Neural cell (in vitro differentiated cells): ENCODE measurements at regions not wholly inside any gene's neighbourhood (a gene's known extent, or its start where the extent isn't known, plus 50 kb on each side); places are given as distances from the start of the nearest gene placed in this dataset.

ENCODE experiments used
- H2AFZ ChIP-seq: fragments of 200-600, 300-800 bp; sonication (generic), shearing (Covaris generic); 2 replicates; pipeline ENCODE4 v1.6.0; 2014; ENCODE audit warnings: low read depth, mild to moderate bottlenecking, antibody characterized with exemption, low read length, moderate library complexity
- H3F3A ChIP-seq: fragments of 200-600 bp; shearing (Covaris generic); 2 replicates; pipeline ENCODE4 v1.6.1; 2016; ENCODE audit warnings: mild to moderate bottlenecking, moderate library complexity, mixed read lengths, antibody characterized with exemption, low read length; ENCODE audit not compliant: insufficient read depth, poor library complexity, severe bottlenecking
- H3K27ac ChIP-seq: fragments of 200-600, 300-800 bp; sonication (generic), shearing (Covaris generic); 2 replicates; pipeline ENCODE4 v1.5.1; 2014; ENCODE audit warnings: mild to moderate bottlenecking, low read length, moderate library complexity
- H3K27me3 ChIP-seq: fragments of 300-800, 200-600 bp; sonication (generic), shearing (Covaris generic); 2 replicates; pipeline ENCODE4 v1.6.0; 2014; ENCODE audit warnings: mild to moderate bottlenecking, low read depth, low read length, moderate library complexity; ENCODE audit not compliant: insufficient read depth
- H3K36me3 ChIP-seq: fragments of 300-800, 200-600 bp; sonication (generic), shearing (Covaris generic); 2 replicates; pipeline ENCODE4 v1.5.1; 2014; ENCODE audit warnings: mild to moderate bottlenecking, antibody characterized with exemption, low read length, moderate library complexity; ENCODE audit not compliant: insufficient read depth
- H3K4me2 ChIP-seq: fragments of 300-800, 200-600 bp; sonication (generic), shearing (Covaris generic); 2 replicates; pipeline ENCODE4 v1.6.0; 2014; ENCODE audit warnings: mild to moderate bottlenecking, low read length
- H3K4me3 ChIP-seq: fragments of 300-800, 200-600 bp; sonication (generic), shearing (Covaris generic); 2 replicates; pipeline ENCODE4 v1.5.1; 2014; ENCODE audit warnings: mild to moderate bottlenecking, low read length, moderate library complexity
- H3K79me2 ChIP-seq: fragments of 200-600 bp; shearing (Covaris generic); replicated peaks from 2 replicates; pipeline ENCODE4 v1.6.0; 2014; ENCODE audit warnings: mild to moderate bottlenecking, low read length, moderate library complexity; ENCODE audit not compliant: insufficient read depth
- H3K9ac ChIP-seq: fragments of 300-800, 200-600 bp; sonication (generic), shearing (Covaris generic); 2 replicates; pipeline ENCODE4 v1.6.1; 2016; ENCODE audit warnings: mild to moderate bottlenecking, low read length, mixed read lengths
- H3K9me2 ChIP-seq: fragments of 200-600 bp; shearing (Covaris generic); 2 replicates; pipeline ENCODE4 v1.6.1; 2016; ENCODE audit warnings: mild to moderate bottlenecking, low read length, mixed read lengths; ENCODE audit not compliant: insufficient read depth
- H3K9me3 ChIP-seq: fragments of 200-600, 300-800 bp; sonication (generic), shearing (Covaris generic); 2 replicates; pipeline ENCODE4 v1.6.1; 2016; ENCODE audit warnings: mild to moderate bottlenecking, mixed run types, low read length, moderate library complexity, mixed read lengths
- H4K20me1 ChIP-seq: fragments of 200-600 bp; shearing (Covaris generic); 2 replicates; pipeline ENCODE4 v1.6.1; 2016; ENCODE audit warnings: mild to moderate bottlenecking, mixed run types; ENCODE audit not compliant: insufficient read depth
- CTCF ChIP-seq: fragments of 450-650 bp; IDR thresholded peaks from 2 replicates; pipeline ENCODE4 v1.5.1; 2014; ENCODE audit warnings: antibody characterized with exemption, mild to moderate bottlenecking, moderate library complexity; ENCODE audit not compliant: poor library complexity, severe bottlenecking
- EP300 ChIP-seq: fragments of 450-650 bp; conservative IDR thresholded peaks from 2 replicates; pipeline ENCODE4 v1.6.1; 2014; ENCODE audit warnings: antibody characterized with exemption, mild to moderate bottlenecking, moderate library complexity; ENCODE audit not compliant: poor library complexity, severe bottlenecking
- EZH2 ChIP-seq: fragments of 200-600, 300-800 bp; shearing (Covaris generic), sonication (generic); IDR thresholded peaks from 2 replicates; pipeline ENCODE4 v1.6.1; 2014; ENCODE audit warnings: antibody characterized with exemption, low read length, borderline replicate concordance, mild to moderate bottlenecking; ENCODE audit not compliant: insufficient read depth, poor library complexity, severe bottlenecking
- MXI1 ChIP-seq: fragments of 450-650 bp; conservative IDR thresholded peaks from 2 replicates; pipeline ENCODE4 v1.6.1; 2014; ENCODE audit warnings: antibody characterized with exemption, mild to moderate bottlenecking; ENCODE audit not compliant: poor library complexity, severe bottlenecking
- POLR2AphosphoS5 ChIP-seq: IDR thresholded peaks from 2 replicates; pipeline ENCODE4 v1.6.1; 2012
- RAD21 ChIP-seq: fragments of 450-650 bp; conservative IDR thresholded peaks from 2 replicates; pipeline ENCODE4 v1.6.1; 2014; ENCODE audit warnings: antibody characterized with exemption, mild to moderate bottlenecking, moderate library complexity
- REST ChIP-seq: IDR thresholded peaks from 2 replicates; pipeline ENCODE4 v1.6.1; 2012; ENCODE audit warnings: borderline replicate concordance
- SMC3 ChIP-seq: fragments of 450-650 bp; conservative IDR thresholded peaks from 2 replicates; pipeline ENCODE4 v1.6.1; 2014; ENCODE audit warnings: antibody characterized with exemption, mild to moderate bottlenecking, moderate library complexity; ENCODE audit not compliant: poor library complexity
- TAF1 ChIP-seq: IDR thresholded peaks from 2 replicates; pipeline ENCODE4 v1.6.1; 2012; ENCODE audit warnings: low read depth

GRCh38 chr5:174235221-174236011 is 189.9 kb downstream of the NSG2 start:
- no peaks in the 10 kb centered on the region for H3K9me2 ChIP-seq
- no peaks in the 10 kb centered on the region for H3K36me3 ChIP-seq
- no peaks in the 10 kb centered on the region for H3K9me3 ChIP-seq
- no peak for TF ChIP-seq REST
- TF ChIP-seq TAF1: no peak
- no peak for TF ChIP-seq CTCF
- no peak for TF ChIP-seq POLR2AphosphoS5
- TF ChIP-seq EZH2: no peak
- no peak for TF ChIP-seq RAD21
- no peak for TF ChIP-seq MXI1
- no peak for TF ChIP-seq EP300
- no peak for TF ChIP-seq SMC3
- H3K9ac ChIP-seq: no peak overlapping the region
- no peak overlapping the region for H2AFZ ChIP-seq
- no peaks in the 10 kb centered on the region for H3K79me2 ChIP-seq
- no peaks in the 10 kb centered on the region for H4K20me1 ChIP-seq
- no peaks in the 10 kb centered on the region for H3F3A ChIP-seq
- H3K27ac ChIP-seq: peak overlapping the region; percentile 77
- H3K27me3 ChIP-seq: no peaks in the 10 kb centered on the region
- H3K4me2 ChIP-seq: no peak overlapping the region
- H3K4me3 ChIP-seq: peak overlapping the region; percentile 39

GRCh38 chr5:174236070-174236469 is 190.6 kb downstream of the NSG2 start:
- no peaks in the 10 kb centered on the region for H3K9me3 ChIP-seq
- H3F3A ChIP-seq: no peaks in the 10 kb centered on the region
- no peak overlapping the region for H3K9ac ChIP-seq
- peak overlapping the region; percentile 39 for H3K4me3 ChIP-seq
- H3K4me2 ChIP-seq: no peak overlapping the region
- no peaks in the 10 kb centered on the region for H3K36me3 ChIP-seq
- TF ChIP-seq REST: no peak
- TF ChIP-seq EP300: peak; percentile 58
- TF ChIP-seq POLR2AphosphoS5: peak; percentile 57
- peak overlapping the region; percentile 30 for H2AFZ ChIP-seq
- no peaks in the 10 kb centered on the region for H3K9me2 ChIP-seq
- H3K79me2 ChIP-seq: no peaks in the 10 kb centered on the region
- H3K27ac ChIP-seq: peak overlapping the region; percentile 77
- H4K20me1 ChIP-seq: no peaks in the 10 kb centered on the region
- H3K27me3 ChIP-seq: no peaks in the 10 kb centered on the region
